C4-2B (cell line): ENCODE measurements at regions not wholly inside any gene's neighbourhood (a gene's known extent, or its start where the extent isn't known, plus 50 kb on each side); places are given as distances from the start of the nearest gene placed in this dataset.
"Not testable (repeated sequence)": the region's sequence is repeated elsewhere in the genome, so short reads cannot be mapped to it uniquely, and the experiment has no call there.

Experiments used
- H3K27ac ChIP-seq: fragments of 450-650 bp; 2 replicates; pipeline ENCODE4 v1.5.1; 2017
- CTCF ChIP-seq: fragments of 450-650 bp; conservative IDR thresholded peaks from 2 replicates; pipeline ENCODE4 v1.5.1; 2017; ENCODE audit warnings: mild to moderate bottlenecking
- ZFX ChIP-seq: fragments of 450-650 bp; IDR thresholded peaks from 2 replicates; pipeline ENCODE4 v1.6.1; 2017

- no peak overlapping the region for H3K27ac ChIP-seq
- TF ChIP-seq CTCF (no peak), ZFX (no peak)
Observed at GRCh38 chr20:59484228-59484627, 120.1 kb upstream of the PHACTR3 start.

- TF ChIP-seq ZFX = no peak
- no peak for TF ChIP-seq CTCF
- H3K27ac ChIP-seq = no peak overlapping the region
Observed at GRCh38 chr20:59485576-59486454, 118.5 kb upstream of the PHACTR3 start.

DNA sequence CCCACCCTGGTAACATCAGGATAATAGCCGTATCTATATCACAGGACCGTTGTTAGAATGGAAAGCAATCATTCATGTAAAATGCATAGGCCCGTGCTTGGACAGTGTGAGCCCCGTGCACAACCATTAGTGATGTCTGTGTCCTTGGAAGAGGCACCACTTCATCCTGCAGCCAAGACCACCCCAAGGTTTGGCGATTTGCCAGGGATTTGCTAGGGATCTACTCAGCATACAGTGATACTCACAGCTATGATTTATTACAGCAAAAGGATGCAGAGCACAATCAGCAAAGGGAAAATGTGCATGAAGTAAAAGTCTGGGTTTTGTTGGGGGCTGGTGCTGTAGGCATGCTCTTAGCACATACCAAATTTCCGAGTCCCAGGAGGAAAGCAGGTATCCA lies 115.9 kb upstream of the PHACTR3 start:
- H3K27ac ChIP-seq = not testable (repeated sequence)

- H3K27ac ChIP-seq = not testable (repeated sequence)
Observed at GRCh38 chr20:59490196-59491004, 113.9 kb upstream of the PHACTR3 start.

GRCh38 chr20:59491884-59492283 lies 112.5 kb upstream of the PHACTR3 start:
- TF ChIP-seq ZFX (no peak), CTCF (no peak)

DNA sequence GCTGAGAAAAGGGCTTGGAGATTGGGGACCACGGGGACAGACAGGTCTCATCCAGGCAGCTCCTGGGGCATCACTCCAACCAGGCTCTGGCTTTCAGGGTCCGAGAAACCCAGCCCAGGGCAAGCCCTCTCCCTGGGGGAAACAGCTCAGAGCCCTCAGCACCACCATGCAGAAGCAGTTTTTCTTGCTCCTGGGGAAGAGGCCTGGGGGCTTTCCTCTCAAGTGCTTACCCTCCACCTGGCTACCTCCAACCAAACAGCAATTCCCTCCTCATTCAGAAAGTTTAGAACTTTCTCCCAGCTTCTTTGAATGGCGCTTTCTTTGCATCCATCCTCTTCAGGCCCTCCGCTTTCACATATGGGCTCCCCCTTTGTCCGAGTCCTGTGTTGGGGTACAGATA lies 110.4 kb upstream of the PHACTR3 start:
- TF ChIP-seq CTCF (no peak), ZFX (no peak)
- no peak overlapping the region for H3K27ac ChIP-seq

More at GRCh38 chr20:59491884-59492283, 112.5 kb upstream of the PHACTR3 start:
- no peak overlapping the region for H3K27ac ChIP-seq

DNA sequence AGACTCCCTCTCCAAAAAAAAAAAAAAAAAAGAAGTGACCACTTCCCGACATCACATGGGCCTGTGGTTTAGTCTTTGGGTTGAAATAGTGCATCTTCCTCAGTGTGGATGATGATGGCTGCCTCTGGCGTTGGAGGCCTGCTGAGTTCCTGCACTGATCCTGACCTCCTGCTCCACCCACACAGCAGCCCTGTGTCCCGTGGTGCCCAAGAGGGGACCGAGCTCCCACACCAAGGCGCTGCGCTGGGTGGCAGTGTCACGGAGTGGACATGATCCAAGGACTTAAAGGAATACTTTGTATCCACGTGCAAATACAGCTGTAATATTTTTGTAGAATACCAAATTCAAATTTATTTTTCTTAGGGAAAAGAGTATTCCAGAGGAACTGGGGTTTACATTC lies 109.2 kb upstream of the PHACTR3 start:
- TF ChIP-seq ZFX (no peak), CTCF (no peak)
- no peak overlapping the region for H3K27ac ChIP-seq

DNA sequence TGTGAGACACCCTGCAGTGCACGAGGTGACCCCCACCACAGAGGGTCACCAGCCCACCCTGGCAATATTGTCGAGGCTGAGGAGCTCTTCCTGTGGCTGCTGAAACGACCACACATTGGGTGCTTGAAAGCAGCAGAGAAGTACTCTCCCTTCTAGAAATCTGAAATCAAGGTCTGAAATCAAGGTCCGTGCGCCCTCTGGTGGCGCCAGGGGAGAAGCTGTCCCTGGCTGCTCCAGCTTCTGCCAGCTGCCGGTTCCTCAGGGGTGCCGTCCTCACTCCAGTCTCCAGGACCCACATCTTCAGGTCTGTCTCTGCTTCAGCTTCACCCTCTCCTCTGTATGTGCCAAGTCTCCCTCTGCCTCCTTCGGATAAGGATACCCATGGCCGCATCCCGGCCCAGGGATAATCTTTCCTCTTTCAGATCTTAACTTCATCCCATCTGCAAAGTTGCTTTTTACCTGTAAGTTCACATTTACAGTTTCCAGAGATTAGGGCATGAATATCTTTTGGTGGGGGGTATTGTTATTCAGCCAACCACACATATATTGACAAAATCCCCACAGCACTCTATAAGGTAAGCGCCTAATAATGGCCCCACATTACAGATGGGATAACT lies 108.3 kb upstream of the PHACTR3 start:
- H3K27ac ChIP-seq = no peak overlapping the region
- TF ChIP-seq ZFX (no peak), CTCF (peak; percentile 95)
